EL (cell line): ENCODE measurements at regions not wholly inside any gene's neighbourhood (a gene's known extent, or its start where the extent isn't known, plus 50 kb on each side); places are given as distances from the start of the nearest gene placed in this dataset.
"Not testable (repeated sequence)": the region's sequence is repeated elsewhere in the genome, so short reads cannot be mapped to it uniquely, and the experiment has no call there.

Source experiments
- DNase-seq: peaks from one replicate; pipeline ENCODE4 v3.0.0-alpha.2; 2016

- DNase-seq: no peak
Observed at GRCh38 chr3:135646873-135647272, 318.7 kb upstream of the PPP2R3A start.

- no peak for DNase-seq
Observed at GRCh38 chr3:135649361-135649760, 316.2 kb upstream of the PPP2R3A start.

GRCh38 chr3:135650309-135650708 lies 315.2 kb upstream of the PPP2R3A start:
- peak; percentile 3 for DNase-seq

GRCh38 chr3:135652388-135652787 lies 313.1 kb upstream of the PPP2R3A start:
- DNase-seq: no peak

- no peak for DNase-seq
Observed at GRCh38 chr3:135655328-135655727, 310.2 kb upstream of the PPP2R3A start.

GRCh38 chr3:135658451-135658850 lies 307.1 kb upstream of the PPP2R3A start:
- DNase-seq: not testable (repeated sequence)

GRCh38 chr3:135667061-135667460 lies 298.5 kb upstream of the PPP2R3A start:
- no peak for DNase-seq

- no peak for DNase-seq
Observed at GRCh38 chr3:135674508-135674907, 291.0 kb upstream of the PPP2R3A start.

GRCh38 chr3:135678386-135678785 lies 287.1 kb upstream of the PPP2R3A start:
- no peak for DNase-seq

- no peak for DNase-seq
Observed at GRCh38 chr3:135688003-135688402, 277.5 kb upstream of the PPP2R3A start.

GRCh38 chr3:135690664-135691063 lies 274.9 kb upstream of the PPP2R3A start:
- DNase-seq: no peak

GRCh38 chr3:135691240-135691639 lies 274.3 kb upstream of the PPP2R3A start:
- DNase-seq: no peak

- DNase-seq: no peak
Observed at GRCh38 chr3:135694142-135694541, 271.4 kb upstream of the PPP2R3A start.

GRCh38 chr3:135699741-135700140 lies 265.8 kb upstream of the PPP2R3A start:
- DNase-seq: no peak

- DNase-seq: no peak
Observed at GRCh38 chr3:135706758-135707375, 258.7 kb upstream of the PPP2R3A start.

- no peak for DNase-seq
Observed at GRCh38 chr3:135719449-135719848, 246.1 kb upstream of the PPP2R3A start.

- no peak for DNase-seq
Observed at GRCh38 chr3:135728007-135728721, 237.4 kb upstream of the PPP2R3A start.

- no peak for DNase-seq
Observed at GRCh38 chr3:135731546-135731945, 234.0 kb upstream of the PPP2R3A start.

- DNase-seq: peak; percentile 45
Observed at GRCh38 chr3:135736740-135737139, 228.8 kb upstream of the PPP2R3A start.

GRCh38 chr3:135739779-135740178 lies 225.7 kb upstream of the PPP2R3A start:
- DNase-seq: no peak

GRCh38 chr3:135740211-135740610 lies 225.3 kb upstream of the PPP2R3A start:
- DNase-seq: no peak

- no peak for DNase-seq
Observed at GRCh38 chr3:135740751-135741150, 224.8 kb upstream of the PPP2R3A start.

- DNase-seq: no peak
Observed at GRCh38 chr3:135751991-135752390, 213.5 kb upstream of the PPP2R3A start.

GRCh38 chr3:135752851-135753250 lies 212.7 kb upstream of the PPP2R3A start:
- no peak for DNase-seq

- no peak for DNase-seq
Observed at GRCh38 chr3:135753506-135753905, 212.0 kb upstream of the PPP2R3A start.
